ENCODE measurements at regions not wholly inside any gene's neighbourhood (a gene's known extent, or its start where the extent isn't known, plus 50 kb on each side); places are given as distances from the start of the nearest gene placed in this dataset.
"Not testable (repeated sequence)": the region's sequence is repeated elsewhere in the genome, so short reads cannot be mapped to it uniquely, and the experiment has no call there.

GRCh38 chr3:13187593-13187992 is 114.4 kb upstream of the IQSEC1 start:
- no peaks in the 10 kb centered on the region for H3F3A ChIP-seq (ENCODE audit: insufficient read depth, low read depth)
- no TSS peak for BruUV-seq (replicated peaks)
- no peak overlapping the region for H3K4me2 ChIP-seq
- no peaks in the 10 kb centered on the region for H3K36me3 ChIP-seq (ENCODE audit: low read depth)
- H3K4me3 ChIP-seq, result no peak overlapping the region
- H3K27me3 ChIP-seq (ENCODE audit: insufficient read depth, low read depth), result no peaks in the 10 kb centered on the region
- peaks cover 17% of the 10 kb centered on the region for H3K4me1 ChIP-seq (replicated peaks; ENCODE audit: insufficient read depth)
- CTCF ChIA-PET, result no interaction called here
- no peaks in the 10 kb centered on the region for H3K9me3 ChIP-seq (ENCODE audit: insufficient read depth, low read depth)
- DNase-seq, result no peak
- intact Hi-C loops (cut with micrococcal nuclease; ENCODE audit: unreplicated experiment), result no loop called here
- TF ChIP-seq CTCF (conservative IDR thresholded peaks at IDR 0.05) (no peak), EZH2 (IDR thresholded peaks at IDR 0.05; ENCODE audit: low read depth) (no peak)
- H4K20me1 ChIP-seq (ENCODE audit: insufficient read depth), result no peaks in the 10 kb centered on the region
- no peak overlapping the region for H3K27ac ChIP-seq
- POLR2A ChIA-PET (ENCODE audit: unreplicated experiment), result no interaction called here
- no peaks in the 10 kb centered on the region for H3K9me2 ChIP-seq (ENCODE audit: insufficient read depth)
- no peaks in the 10 kb centered on the region for H3K79me2 ChIP-seq (ENCODE audit: low read depth)
- no peak overlapping the region for H2AFZ ChIP-seq

GRCh38 chr3:13186435-13186815 is 113.2 kb upstream of the IQSEC1 start:
- Histone ChIP-seq H3K4me2 (no peak overlapping the region), H3K9me3 (ENCODE audit: insufficient read depth, low read depth) (no peaks in the 10 kb centered on the region), H3K36me3 (ENCODE audit: low read depth) (no peaks in the 10 kb centered on the region), H2AFZ (no peak overlapping the region), H3K4me3 (no peak overlapping the region), H3K4me1 (replicated peaks; ENCODE audit: insufficient read depth) (peaks cover 15% of the 10 kb centered on the region), H3K27me3 (ENCODE audit: insufficient read depth, low read depth) (no peaks in the 10 kb centered on the region), H3K27ac (no peak overlapping the region), H4K20me1 (ENCODE audit: insufficient read depth) (no peaks in the 10 kb centered on the region), H3K79me2 (ENCODE audit: low read depth) (no peaks in the 10 kb centered on the region), H3K9me2 (ENCODE audit: insufficient read depth) (no peaks in the 10 kb centered on the region), H3F3A (ENCODE audit: insufficient read depth, low read depth) (no peaks in the 10 kb centered on the region)
- TF ChIP-seq EZH2 (IDR thresholded peaks at IDR 0.05; ENCODE audit: low read depth) (no peak), CTCF (conservative IDR thresholded peaks at IDR 0.05) (no peak)
- POLR2A ChIA-PET (ENCODE audit: unreplicated experiment), result no interaction called here
- CTCF ChIA-PET, result no interaction called here
- intact Hi-C loops (cut with micrococcal nuclease; ENCODE audit: unreplicated experiment), result no loop called here
- no TSS peak for BruUV-seq (replicated peaks)
- DNase-seq, result no peak

- Histone ChIP-seq H2AFZ (no peak overlapping the region), H3F3A (ENCODE audit: insufficient read depth, low read depth) (no peaks in the 10 kb centered on the region), H3K27ac (no peak overlapping the region), H3K4me2 (no peak overlapping the region), H3K36me3 (ENCODE audit: low read depth) (no peaks in the 10 kb centered on the region), H3K27me3 (ENCODE audit: insufficient read depth, low read depth) (no peaks in the 10 kb centered on the region), H3K9me2 (ENCODE audit: insufficient read depth) (no peaks in the 10 kb centered on the region), H4K20me1 (ENCODE audit: insufficient read depth) (no peaks in the 10 kb centered on the region), H3K4me1 (replicated peaks; ENCODE audit: insufficient read depth) (peaks cover 15% of the 10 kb centered on the region), H3K4me3 (no peak overlapping the region), H3K79me2 (ENCODE audit: low read depth) (no peaks in the 10 kb centered on the region), H3K9me3 (ENCODE audit: insufficient read depth, low read depth) (no peaks in the 10 kb centered on the region)
- peak in 1 of 2 experiments; percentile 26 for DNase-seq
- TF ChIP-seq EZH2 (IDR thresholded peaks at IDR 0.05; ENCODE audit: low read depth) (no peak), CTCF (conservative IDR thresholded peaks at IDR 0.05) (no peak)
- no TSS peak for BruUV-seq (replicated peaks)
- CTCF ChIA-PET, result no interaction called here
- intact Hi-C loops (cut with micrococcal nuclease; ENCODE audit: unreplicated experiment), result no loop called here
- POLR2A ChIA-PET (ENCODE audit: unreplicated experiment), result no interaction called here
Observed at GRCh38 chr3:13185737-13186434, 112.7 kb upstream of the IQSEC1 start.

GRCh38 chr3:13179582-13180210 is 106.5 kb upstream of the IQSEC1 start:
- H3K27me3 ChIP-seq (ENCODE audit: insufficient read depth, low read depth); POLR2A ChIA-PET (ENCODE audit: unreplicated experiment); H3F3A ChIP-seq (ENCODE audit: insufficient read depth, low read depth); H3K4me1 ChIP-seq (replicated peaks; ENCODE audit: insufficient read depth); H3K27ac ChIP-seq; DNase-seq; BruUV-seq (replicated peaks); CTCF ChIA-PET; H3K79me2 ChIP-seq (ENCODE audit: low read depth); H4K20me1 ChIP-seq (ENCODE audit: insufficient read depth); H3K36me3 ChIP-seq (ENCODE audit: low read depth); H3K9me2 ChIP-seq (ENCODE audit: insufficient read depth); intact Hi-C loops (cut with micrococcal nuclease; ENCODE audit: unreplicated experiment); H3K4me2 ChIP-seq; H2AFZ ChIP-seq; H3K4me3 ChIP-seq: not testable (repeated sequence)
- peaks cover 17% of the 10 kb centered on the region for H3K9me3 ChIP-seq (ENCODE audit: insufficient read depth, low read depth)
